Spleen (tissue), 7 donors: ENCODE measurements at regions not wholly inside any gene's neighbourhood (a gene's known extent, or its start where the extent isn't known, plus 50 kb on each side); places are given as distances from the start of the nearest gene placed in this dataset.

ENCODE experiments used
- POLR2A ChIP-seq, 3 donors: fragments of 450-650 bp; IDR thresholded peaks; one replicate each; pipeline ENCODE4 v1.5.1; 2017; ENCODE audit warnings: antibody characterized with exemption in 3 of 3, mild to moderate bottlenecking in 1 of 3
- TF ChIP-seq, protein P1 (sequence below), 11 experiments: fragments of 200-600 bp in 7 of 11; fragments of 450-650 bp in 4 of 11; sonication (generic) in 4 of 11; IDR thresholded peaks in 8 of 11; conservative IDR thresholded peaks in 3 of 11; 1 replicate in 7 of 11; 2 replicates in 4 of 11; pipeline versions ENCODE4 v1.4.0 to v1.8.0; 2016 to 2021; ENCODE audit warnings: antibody characterized with exemption in 11 of 11, inconsistent platforms in 4 of 11, mild to moderate bottlenecking in 1 of 11
- donor health status: DM: no; HTN: no; CAD: no; lungs with moderate emphysema.
- donor health status: DM: no; HTN: no; CAD: no.
- donor health status: DM: no; HTN: no; CAD: no.

DNA sequence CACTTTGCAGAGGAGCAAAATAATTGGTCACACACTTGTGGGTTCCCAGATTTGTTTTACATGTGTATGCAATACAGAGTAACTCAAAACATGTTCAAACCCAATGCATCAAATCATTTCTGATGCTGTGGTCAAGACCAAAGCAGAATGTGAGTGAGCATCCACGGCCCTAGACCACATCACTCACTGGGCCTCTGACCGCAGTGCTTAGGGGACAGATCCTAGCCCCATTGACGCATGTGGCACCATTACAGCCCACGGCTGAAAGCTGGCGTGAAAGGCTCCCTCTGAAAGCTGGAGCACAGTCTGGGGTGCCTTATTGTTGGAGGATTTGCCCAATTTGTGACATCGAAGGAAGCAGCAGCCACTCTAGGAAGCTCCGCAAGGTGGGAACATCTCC is 498.8 kb upstream of the TCF4 start:
- TF ChIP-seq, protein P1, sequence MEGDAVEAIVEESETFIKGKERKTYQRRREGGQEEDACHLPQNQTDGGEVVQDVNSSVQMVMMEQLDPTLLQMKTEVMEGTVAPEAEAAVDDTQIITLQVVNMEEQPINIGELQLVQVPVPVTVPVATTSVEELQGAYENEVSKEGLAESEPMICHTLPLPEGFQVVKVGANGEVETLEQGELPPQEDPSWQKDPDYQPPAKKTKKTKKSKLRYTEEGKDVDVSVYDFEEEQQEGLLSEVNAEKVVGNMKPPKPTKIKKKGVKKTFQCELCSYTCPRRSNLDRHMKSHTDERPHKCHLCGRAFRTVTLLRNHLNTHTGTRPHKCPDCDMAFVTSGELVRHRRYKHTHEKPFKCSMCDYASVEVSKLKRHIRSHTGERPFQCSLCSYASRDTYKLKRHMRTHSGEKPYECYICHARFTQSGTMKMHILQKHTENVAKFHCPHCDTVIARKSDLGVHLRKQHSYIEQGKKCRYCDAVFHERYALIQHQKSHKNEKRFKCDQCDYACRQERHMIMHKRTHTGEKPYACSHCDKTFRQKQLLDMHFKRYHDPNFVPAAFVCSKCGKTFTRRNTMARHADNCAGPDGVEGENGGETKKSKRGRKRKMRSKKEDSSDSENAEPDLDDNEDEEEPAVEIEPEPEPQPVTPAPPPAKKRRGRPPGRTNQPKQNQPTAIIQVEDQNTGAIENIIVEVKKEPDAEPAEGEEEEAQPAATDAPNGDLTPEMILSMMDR (IDR thresholded peaks at IDR 0.05 in 8 of 11, conservative IDR thresholded peaks at IDR 0.05 in 3 of 11), result no peak
- no peak for TF ChIP-seq POLR2A (IDR thresholded peaks at IDR 0.05)
